A549 (cell line): ENCODE measurements at regions not wholly inside any gene's neighbourhood (a gene's known extent, or its start where the extent isn't known, plus 50 kb on each side); places are given as distances from the start of the nearest gene placed in this dataset.

ENCODE experiments used
- ATAC-seq, 2 experiments: fragments of 200-7000 bp in 1 of 2; fragments of >200 bp in 1 of 2; cut with Nextera tagmentation in 1 of 2; cut with Tn5 transposase in 1 of 2; 3 replicates each; pipeline versions ENCODE4 v1.8.0 to v1.9.1; 2018 to 2020; ENCODE audit warnings: mild to moderate bottlenecking in 1 of 2, moderate library complexity in 1 of 2
- CTCF ChIA-PET: fragments of 300-600 bp; sonication (Branson Sonifier 250); formaldehyde crosslinking; extraction: SDS; loops from one replicate; lab custom pipeline; 2021; ENCODE audit warnings: antibody characterized with exemption, inconsistent platforms; lab: Yijun Ruan, JAX
- POLR2A ChIA-PET: fragments of 350-600 bp; formaldehyde crosslinking; extraction: SDS; loops from one replicate; lab custom pipeline; 2021; ENCODE audit warnings: antibody characterized with exemption, inconsistent platforms; lab: Yijun Ruan, JAX
- DNase-seq, 2 experiments: peaks; one replicate each; pipeline versions ENCODE4 v3.0.0 to v3.0.0-alpha.2; 2011 to 2016; ENCODE audit warnings: low read depth in 1 of 2, low spot score in 1 of 2
- FAIRE-seq: peaks from 2 replicates; lab custom pipeline; 2011; peaks lifted over from hg19 to GRCh38; lab: Jason Lieb, UNC
- H3K27ac ChIP-seq, 2 experiments: fragments of >200 bp; sonication (Bioruptor Twin); formaldehyde crosslinking; 3 replicates each; pipeline ENCODE4 v1.5.1; 2016 to 2017
- H3K4me1 ChIP-seq: fragments of >200 bp; sonication (Bioruptor Twin); formaldehyde crosslinking; 3 replicates; pipeline ENCODE4 v1.6.1; 2016
- H3K4me2 ChIP-seq: fragments of >200 bp; sonication (Bioruptor Twin); formaldehyde crosslinking; 3 replicates; pipeline ENCODE4 v1.6.1; 2016
- H3K4me3 ChIP-seq: fragments of >200 bp; sonication (Bioruptor Twin); formaldehyde crosslinking; 3 replicates; pipeline ENCODE4 v1.5.1; 2016
- H3K9me3 ChIP-seq: fragments of >200 bp; sonication (Bioruptor Twin); formaldehyde crosslinking; 3 replicates; pipeline ENCODE4 v1.6.1; 2016
- BHLHE40 ChIP-seq: IDR thresholded peaks from 2 replicates; pipeline ENCODE4 v1.6.1; 2012; ENCODE audit warnings: low read depth, low read length, inconsistent platforms
- CBX2 ChIP-seq: fragments of 200-600 bp; sonication (generic); IDR thresholded peaks from 2 replicates; pipeline ENCODE4 v1.6.1; 2016; ENCODE audit warnings: low read depth, mild to moderate bottlenecking, borderline replicate concordance
- CBX8 ChIP-seq: fragments of 200-600 bp; sonication (generic); IDR thresholded peaks from 2 replicates; pipeline ENCODE4 v1.6.1; 2016
- CEBPB ChIP-seq, 2 experiments: fragments of >200 bp in 1 of 2; sonication (Bioruptor Twin) in 1 of 2; formaldehyde crosslinking in 1 of 2; IDR thresholded peaks; 2 replicates each; pipeline ENCODE4 v1.6.1; 2012 to 2016
- CHD4 ChIP-seq: fragments of 200-600 bp; sonication (generic); IDR thresholded peaks from 2 replicates; pipeline ENCODE4 v1.6.1; 2016; ENCODE audit warnings: antibody characterized with exemption, mild to moderate bottlenecking, borderline replicate concordance
- EHF ChIP-seq: fragments of 250-450 bp; sonication (Bioruptor Pico); IDR thresholded peaks from 2 replicates; pipeline ENCODE4 v1.5.0; 2020; ENCODE audit warnings: mild to moderate bottlenecking
- EHMT2 ChIP-seq: fragments of 200-600 bp; sonication (generic); IDR thresholded peaks from 2 replicates; pipeline ENCODE4 v1.6.1; 2016; ENCODE audit warnings: antibody characterized with exemption, low read depth, mild to moderate bottlenecking, moderate library complexity
- ELK1 ChIP-seq: fragments of 150-350 bp; IDR thresholded peaks from 2 replicates; pipeline ENCODE4 v1.6.1; 2014; ENCODE audit warnings: low read depth, mild to moderate bottlenecking, low read length
- ESRRA ChIP-seq: fragments of 150-350 bp; IDR thresholded peaks from 2 replicates; pipeline ENCODE4 v1.6.1; 2014; ENCODE audit warnings: mild to moderate bottlenecking, low read length, borderline replicate concordance
- HEYL ChIP-seq: fragments of 250-450 bp; sonication (Bioruptor Pico); IDR thresholded peaks from 2 replicates; pipeline ENCODE4 v1.8.0; 2021; ENCODE audit warnings: mild to moderate bottlenecking, moderate library complexity
- HOXB5 ChIP-seq: fragments of 250-450 bp; sonication (Bioruptor Pico); IDR thresholded peaks from 2 replicates; pipeline ENCODE4 v1.5.0; 2020; ENCODE audit warnings: mild to moderate bottlenecking, moderate library complexity
- JUN ChIP-seq, 2 experiments: fragments of >200 bp; sonication (Bioruptor Twin); formaldehyde crosslinking; IDR thresholded peaks; 2 replicates in 1 of 2; 3 replicates in 1 of 2; pipeline ENCODE4 v1.6.1; 2016 to 2017
- JUNB ChIP-seq: fragments of >200 bp; sonication (Bioruptor Twin); formaldehyde crosslinking; IDR thresholded peaks from 2 replicates; pipeline ENCODE4 v1.6.1; 2016
- KDM1A ChIP-seq: fragments of 200-600 bp; sonication (generic); IDR thresholded peaks from 2 replicates; pipeline ENCODE4 v1.6.1; 2016; ENCODE audit warnings: low read depth, mild to moderate bottlenecking
- KDM5A ChIP-seq: fragments of 200-600 bp; sonication (generic); IDR thresholded peaks from 2 replicates; pipeline ENCODE4 v1.6.1; 2016; ENCODE audit warnings: antibody characterized with exemption, mild to moderate bottlenecking
- MYC ChIP-seq: IDR thresholded peaks from 2 replicates; pipeline ENCODE4 v1.6.1; 2012; ENCODE audit warnings: mild to moderate bottlenecking, inconsistent platforms, low read length, improper control_type of control experiment, borderline replicate concordance
- NPAS2 ChIP-seq: fragments of 250-450 bp; sonication (Bioruptor Pico); IDR thresholded peaks from 2 replicates; pipeline ENCODE4 v1.8.0; 2022; ENCODE audit warnings: mild to moderate bottlenecking, moderate library complexity, borderline replicate concordance
- TFCP2L1 ChIP-seq: fragments of 250-450 bp; sonication (Bioruptor Pico); IDR thresholded peaks from 2 replicates; pipeline ENCODE4 v1.5.0; 2021; ENCODE audit warnings: mild to moderate bottlenecking
- TP53 ChIP-seq: fragments of 250-450 bp; sonication (Bioruptor Pico); IDR thresholded peaks from 2 replicates; pipeline ENCODE4 v1.5.0; 2021; ENCODE audit warnings: mild to moderate bottlenecking, moderate library complexity
- ZSCAN20 ChIP-seq: fragments of 250-450 bp; sonication (Bioruptor Pico); IDR thresholded peaks from 2 replicates; pipeline ENCODE4 v1.8.0; 2022; ENCODE audit warnings: mild to moderate bottlenecking, moderate library complexity
- WGBS: methylation state at CpG from one replicate; pipeline ENCODE4 v1.1.6; 2017; ENCODE audit errors: missing lambda C conversion rate; 5-methylcytosine and 5-hydroxymethylcytosine counted together
- TF ChIP-seq, protein P1 (sequence below): fragments of 200-600 bp; sonication (generic); IDR thresholded peaks from 2 replicates; pipeline ENCODE4 v1.6.1; 2016; ENCODE audit warnings: antibody characterized with exemption, mild to moderate bottlenecking, moderate library complexity
- TF ChIP-seq, protein P2 (sequence below): fragments of >200 bp; sonication (Bioruptor Twin); formaldehyde crosslinking; IDR thresholded peaks from 3 replicates; pipeline ENCODE4 v1.5.1; 2016

DNA sequence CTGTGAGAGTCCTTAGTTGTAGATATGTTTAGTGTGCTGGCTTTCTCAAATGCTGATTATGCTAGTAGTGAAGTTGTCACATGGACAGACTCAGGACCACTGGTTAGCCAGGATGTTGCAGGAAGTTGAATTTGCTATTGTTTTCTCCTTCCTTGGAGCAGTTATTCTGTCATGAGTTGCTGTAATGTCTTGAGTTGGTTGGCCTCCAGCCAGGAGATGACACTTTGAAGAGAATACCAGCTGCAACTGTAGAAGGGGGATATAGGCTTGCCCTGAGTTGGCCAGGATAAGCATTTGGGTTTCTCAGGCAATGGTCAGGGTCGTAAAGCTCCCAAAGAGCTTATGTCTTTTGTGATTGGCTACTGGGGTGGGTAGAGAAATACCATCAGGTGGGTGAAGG lies 206.7 kb downstream of the ZNF621 start:
- H3K4me2 ChIP-seq = no peak overlapping the region
- ChIA-PET CTCF (no interaction called here), POLR2A (no interaction called here)
- no peak for FAIRE-seq
- H3K4me3 ChIP-seq = no peak overlapping the region
- WGBS = 0% methylated on average over 1 of the region's 1 CpG
- no peaks in the 10 kb centered on the region for H3K9me3 ChIP-seq
- no peak for DNase-seq
- no peaks in the 10 kb centered on the region for H3K4me1 ChIP-seq
- H3K27ac ChIP-seq = no peak overlapping the region
- no peak for TF ChIP-seq NPAS2 (CRISPR knock-in tag)
- TF ChIP-seq ELK1 = no peak
- TF ChIP-seq JUN (IDR thresholded peaks at IDR 0.05) = no peak
- TF ChIP-seq MYC = no peak
- no peak for TF ChIP-seq TFCP2L1
- TF ChIP-seq, protein P1, sequence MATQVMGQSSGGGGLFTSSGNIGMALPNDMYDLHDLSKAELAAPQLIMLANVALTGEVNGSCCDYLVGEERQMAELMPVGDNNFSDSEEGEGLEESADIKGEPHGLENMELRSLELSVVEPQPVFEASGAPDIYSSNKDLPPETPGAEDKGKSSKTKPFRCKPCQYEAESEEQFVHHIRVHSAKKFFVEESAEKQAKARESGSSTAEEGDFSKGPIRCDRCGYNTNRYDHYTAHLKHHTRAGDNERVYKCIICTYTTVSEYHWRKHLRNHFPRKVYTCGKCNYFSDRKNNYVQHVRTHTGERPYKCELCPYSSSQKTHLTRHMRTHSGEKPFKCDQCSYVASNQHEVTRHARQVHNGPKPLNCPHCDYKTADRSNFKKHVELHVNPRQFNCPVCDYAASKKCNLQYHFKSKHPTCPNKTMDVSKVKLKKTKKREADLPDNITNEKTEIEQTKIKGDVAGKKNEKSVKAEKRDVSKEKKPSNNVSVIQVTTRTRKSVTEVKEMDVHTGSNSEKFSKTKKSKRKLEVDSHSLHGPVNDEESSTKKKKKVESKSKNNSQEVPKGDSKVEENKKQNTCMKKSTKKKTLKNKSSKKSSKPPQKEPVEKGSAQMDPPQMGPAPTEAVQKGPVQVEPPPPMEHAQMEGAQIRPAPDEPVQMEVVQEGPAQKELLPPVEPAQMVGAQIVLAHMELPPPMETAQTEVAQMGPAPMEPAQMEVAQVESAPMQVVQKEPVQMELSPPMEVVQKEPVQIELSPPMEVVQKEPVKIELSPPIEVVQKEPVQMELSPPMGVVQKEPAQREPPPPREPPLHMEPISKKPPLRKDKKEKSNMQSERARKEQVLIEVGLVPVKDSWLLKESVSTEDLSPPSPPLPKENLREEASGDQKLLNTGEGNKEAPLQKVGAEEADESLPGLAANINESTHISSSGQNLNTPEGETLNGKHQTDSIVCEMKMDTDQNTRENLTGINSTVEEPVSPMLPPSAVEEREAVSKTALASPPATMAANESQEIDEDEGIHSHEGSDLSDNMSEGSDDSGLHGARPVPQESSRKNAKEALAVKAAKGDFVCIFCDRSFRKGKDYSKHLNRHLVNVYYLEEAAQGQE = no peak
- no peak for TF ChIP-seq ZSCAN20 (CRISPR knock-in tag)
- no peak for TF ChIP-seq HOXB5 (CRISPR knock-in tag)
- TF ChIP-seq CBX2 = no peak
- TF ChIP-seq CEBPB (IDR thresholded peaks at IDR 0.05) = no peak
- no peak for TF ChIP-seq CHD4
- TF ChIP-seq KDM5A = no peak
- no peak for TF ChIP-seq ESRRA
- TF ChIP-seq CBX8 = no peak
- ATAC-seq = no peak

DNA sequence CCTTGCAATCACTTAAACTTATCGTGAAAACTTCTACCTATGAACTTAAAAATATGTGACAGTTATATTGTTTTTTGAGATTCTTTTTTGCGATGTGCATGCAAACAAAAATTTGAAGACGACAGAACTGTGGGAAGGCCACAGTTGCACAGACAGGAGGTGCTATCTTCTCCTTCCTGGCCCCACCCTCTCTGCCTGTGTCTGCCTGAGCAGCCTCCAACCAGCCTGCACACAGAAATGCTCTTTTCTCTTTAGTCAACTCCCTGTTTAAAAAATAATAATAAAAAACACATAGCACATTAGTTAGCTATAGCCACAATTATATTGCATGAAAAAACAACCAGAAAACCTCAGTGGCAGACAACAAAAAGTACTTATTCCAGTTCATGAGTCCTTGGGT lies 212.2 kb downstream of the ZNF621 start:
- no peak for ATAC-seq
- H3K27ac ChIP-seq = no peak overlapping the region
- H3K4me1 ChIP-seq = no peaks in the 10 kb centered on the region
- no peak for DNase-seq
- H3K9me3 ChIP-seq = no peaks in the 10 kb centered on the region
- WGBS = 56% methylated on average over 3 of the region's 3 CpGs
- no peak for TF ChIP-seq TP53 (CRISPR knock-in tag)
- TF ChIP-seq BHLHE40 = no peak
- TF ChIP-seq KDM1A = no peak
- TF ChIP-seq, protein P2, sequence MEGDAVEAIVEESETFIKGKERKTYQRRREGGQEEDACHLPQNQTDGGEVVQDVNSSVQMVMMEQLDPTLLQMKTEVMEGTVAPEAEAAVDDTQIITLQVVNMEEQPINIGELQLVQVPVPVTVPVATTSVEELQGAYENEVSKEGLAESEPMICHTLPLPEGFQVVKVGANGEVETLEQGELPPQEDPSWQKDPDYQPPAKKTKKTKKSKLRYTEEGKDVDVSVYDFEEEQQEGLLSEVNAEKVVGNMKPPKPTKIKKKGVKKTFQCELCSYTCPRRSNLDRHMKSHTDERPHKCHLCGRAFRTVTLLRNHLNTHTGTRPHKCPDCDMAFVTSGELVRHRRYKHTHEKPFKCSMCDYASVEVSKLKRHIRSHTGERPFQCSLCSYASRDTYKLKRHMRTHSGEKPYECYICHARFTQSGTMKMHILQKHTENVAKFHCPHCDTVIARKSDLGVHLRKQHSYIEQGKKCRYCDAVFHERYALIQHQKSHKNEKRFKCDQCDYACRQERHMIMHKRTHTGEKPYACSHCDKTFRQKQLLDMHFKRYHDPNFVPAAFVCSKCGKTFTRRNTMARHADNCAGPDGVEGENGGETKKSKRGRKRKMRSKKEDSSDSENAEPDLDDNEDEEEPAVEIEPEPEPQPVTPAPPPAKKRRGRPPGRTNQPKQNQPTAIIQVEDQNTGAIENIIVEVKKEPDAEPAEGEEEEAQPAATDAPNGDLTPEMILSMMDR = no peak
- TF ChIP-seq ESRRA = no peak
- TF ChIP-seq EHF (CRISPR knock-in tag) = no peak
- no peak for TF ChIP-seq JUNB
- no peak for TF ChIP-seq EHMT2
- no peak for TF ChIP-seq HEYL (CRISPR knock-in tag)
- FAIRE-seq = no peak
- H3K4me2 ChIP-seq = no peak overlapping the region
- CTCF ChIA-PET = interaction anchor here (1.1 kb wide), 1 partner anchor 49 kb away, joined by 3 read pairs; no protein-coding TSS in a partner anchor
- POLR2A ChIA-PET = no interaction called here
- no peak overlapping the region for H3K4me3 ChIP-seq
